ENCODE measurements at regions not wholly inside any gene's neighbourhood (a gene's known extent, or its start where the extent isn't known, plus 50 kb on each side); places are given as distances from the start of the nearest gene placed in this dataset.

DNA sequence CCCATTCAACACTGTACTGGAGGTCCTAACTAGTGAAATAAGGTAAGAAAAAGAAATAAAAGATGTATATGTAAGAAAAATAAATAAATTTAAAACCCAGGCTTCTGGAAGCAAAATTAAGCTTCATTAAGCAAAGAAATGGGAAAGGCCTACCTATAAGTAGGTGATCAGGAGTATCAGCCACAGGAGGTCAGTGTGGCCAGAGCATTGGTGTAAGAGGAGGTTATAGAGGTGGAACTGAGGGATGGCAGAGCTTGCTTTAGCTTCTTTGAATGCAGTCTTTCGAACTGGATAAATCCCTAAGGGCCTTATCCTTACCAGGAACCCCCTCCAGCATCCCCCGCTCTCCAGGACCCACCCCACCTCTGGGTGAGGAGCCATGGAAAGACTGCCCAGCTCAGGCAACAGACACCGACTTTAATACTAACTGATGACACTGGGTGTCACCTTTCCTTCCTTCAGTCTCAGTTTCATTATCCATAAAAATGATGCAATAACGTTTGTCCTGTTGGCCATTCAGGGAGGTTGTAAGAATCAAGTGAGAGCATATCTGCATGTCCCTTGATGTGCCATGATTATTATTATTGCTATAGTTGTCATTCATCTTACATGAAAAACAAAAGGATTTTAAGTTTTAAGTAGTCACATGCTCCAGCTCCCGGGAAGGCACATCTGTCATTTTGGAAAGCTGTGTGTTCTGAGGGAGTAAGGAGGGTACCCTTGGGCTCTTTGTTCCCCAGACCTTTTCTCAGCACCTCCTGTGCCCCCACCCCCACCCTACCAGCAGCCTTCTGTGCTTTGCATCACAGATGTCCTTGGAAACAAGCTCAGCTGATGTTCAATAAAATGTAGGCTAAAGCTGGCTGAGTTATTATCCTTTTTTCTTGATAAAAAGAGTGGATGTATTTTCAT, 50.8 kb upstream of the CTNNA1 start:
- H3K36me3 ChIP-seq = no peaks in the 10 kb centered on the region
- no peak overlapping the region for H3K27ac ChIP-seq

DNA sequence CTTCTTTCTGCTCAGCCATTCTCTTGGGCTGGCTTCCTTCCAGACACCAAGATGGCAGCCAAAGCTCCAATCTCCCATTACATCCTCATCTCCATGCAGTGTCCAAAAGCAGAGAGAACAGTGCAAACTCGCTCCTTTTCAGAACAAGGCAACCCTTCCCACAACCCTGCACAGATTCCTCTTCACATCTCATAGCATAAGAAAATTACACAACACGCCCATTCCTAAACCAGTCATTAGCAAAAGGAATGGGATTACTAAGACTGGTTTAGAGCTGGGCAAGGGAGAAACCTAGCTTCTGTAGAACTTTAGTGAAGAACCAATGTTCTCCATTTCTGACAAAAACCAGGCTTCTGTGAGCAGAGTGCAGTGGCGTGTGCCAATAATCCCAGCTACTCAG, 51.5 kb upstream of the CTNNA1 start:
- 90 to 97% (median 93%) methylated on average over 3 of the region's 3 CpGs for WGBS, 5 donors
- no peak for DNase-seq
- Histone ChIP-seq H3K4me3 (no peak overlapping the region), H3K4me1 (peaks cover 0 to 8% (median 0%) of the 10 kb centered on the region in 4 donors), H3K27ac (no peak overlapping the region), H3K27me3 (no peaks in the 10 kb centered on the region), H3K36me3 (no peaks in the 10 kb centered on the region), H3K9me3 (no peaks in the 10 kb centered on the region)
- intact Hi-C loops (cut with DNase I; ENCODE audit: low total_unique reads) = no loop called here
- TF ChIP-seq POLR2A (IDR thresholded peaks at IDR 0.05) (no peak), EP300 (IDR thresholded peaks at IDR 0.05) (no peak), POLR2AphosphoS5 (IDR thresholded peaks at IDR 0.05) (no peak)
- TF ChIP-seq, protein P1, sequence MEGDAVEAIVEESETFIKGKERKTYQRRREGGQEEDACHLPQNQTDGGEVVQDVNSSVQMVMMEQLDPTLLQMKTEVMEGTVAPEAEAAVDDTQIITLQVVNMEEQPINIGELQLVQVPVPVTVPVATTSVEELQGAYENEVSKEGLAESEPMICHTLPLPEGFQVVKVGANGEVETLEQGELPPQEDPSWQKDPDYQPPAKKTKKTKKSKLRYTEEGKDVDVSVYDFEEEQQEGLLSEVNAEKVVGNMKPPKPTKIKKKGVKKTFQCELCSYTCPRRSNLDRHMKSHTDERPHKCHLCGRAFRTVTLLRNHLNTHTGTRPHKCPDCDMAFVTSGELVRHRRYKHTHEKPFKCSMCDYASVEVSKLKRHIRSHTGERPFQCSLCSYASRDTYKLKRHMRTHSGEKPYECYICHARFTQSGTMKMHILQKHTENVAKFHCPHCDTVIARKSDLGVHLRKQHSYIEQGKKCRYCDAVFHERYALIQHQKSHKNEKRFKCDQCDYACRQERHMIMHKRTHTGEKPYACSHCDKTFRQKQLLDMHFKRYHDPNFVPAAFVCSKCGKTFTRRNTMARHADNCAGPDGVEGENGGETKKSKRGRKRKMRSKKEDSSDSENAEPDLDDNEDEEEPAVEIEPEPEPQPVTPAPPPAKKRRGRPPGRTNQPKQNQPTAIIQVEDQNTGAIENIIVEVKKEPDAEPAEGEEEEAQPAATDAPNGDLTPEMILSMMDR (IDR thresholded peaks at IDR 0.05) = no peak

More for the DNA sequence above, 50.8 kb upstream of the CTNNA1 start:
- Histone ChIP-seq H3K4me3 (no peak overlapping the region), H3K4me1 (peaks cover 0 to under 1% (median 0%) of the 10 kb centered on the region in 4 donors), H3K9me3 (no peaks in the 10 kb centered on the region), H3K27me3 (no peaks in the 10 kb centered on the region)
- DNase-seq = no peak
- intact Hi-C loops (cut with DNase I; ENCODE audit: low total_unique reads) = no loop called here
- 60 to 77% (median 76%) methylated on average over 5 of the region's 5 CpGs for WGBS, 5 donors
- TF ChIP-seq EP300 (IDR thresholded peaks at IDR 0.05) (no peak), POLR2AphosphoS5 (IDR thresholded peaks at IDR 0.05) (no peak), POLR2A (IDR thresholded peaks at IDR 0.05) (no peak)
- TF ChIP-seq, protein P1 (IDR thresholded peaks at IDR 0.05) = no peak

DNA sequence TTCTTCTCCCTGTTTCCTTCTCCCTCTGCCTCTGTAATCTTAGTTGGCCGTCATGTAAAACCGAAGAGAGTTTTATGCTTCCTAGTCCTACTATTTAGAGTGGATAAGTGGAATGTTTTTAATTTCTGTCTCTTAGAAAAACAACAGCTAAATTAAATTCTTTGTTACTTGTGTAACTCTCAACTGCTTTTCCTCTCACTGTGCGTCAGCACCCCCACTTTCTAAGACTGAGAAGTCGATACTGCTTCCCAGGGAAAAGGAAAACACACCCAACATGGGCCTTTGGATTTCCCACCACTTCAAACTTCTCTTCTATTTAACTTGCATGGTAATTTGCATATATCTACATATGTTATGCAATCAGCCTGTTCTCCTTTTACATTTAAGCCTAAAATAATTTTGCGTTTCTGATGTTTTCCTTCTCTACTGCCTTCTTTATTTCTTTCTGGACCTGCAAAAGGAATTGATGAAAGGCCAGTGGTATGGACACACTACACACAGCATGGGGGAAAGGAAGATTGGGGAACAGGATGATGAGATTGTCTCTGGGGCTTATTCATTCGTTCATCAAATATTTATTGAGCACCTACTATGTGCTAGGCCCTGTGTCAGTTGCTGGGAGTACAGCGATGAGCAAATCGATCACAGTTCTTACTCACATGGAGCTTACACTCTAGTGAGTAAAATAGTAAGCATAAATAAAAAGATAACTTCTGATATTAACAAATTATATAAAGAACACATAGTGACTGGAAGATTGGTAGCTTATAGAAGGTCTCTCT, 52.5 kb upstream of the CTNNA1 start:
- WGBS, 5 donors = 87 to 92% (median 89%) methylated on average over 8 of the region's 8 CpGs
- H3K27me3 ChIP-seq = no peaks in the 10 kb centered on the region
- intact Hi-C loops (cut with DNase I; ENCODE audit: low total_unique reads) = no loop called here

GRCh38 chr5:138699482-138699881, 53.7 kb upstream of the CTNNA1 start:
- H3K36me3 ChIP-seq = no peaks in the 10 kb centered on the region
- H3K9me3 ChIP-seq = no peaks in the 10 kb centered on the region
- no peak overlapping the region for H3K4me3 ChIP-seq
- no peak for TF ChIP-seq EP300 (IDR thresholded peaks at IDR 0.05)
- no peak for TF ChIP-seq POLR2AphosphoS5 (IDR thresholded peaks at IDR 0.05)
- TF ChIP-seq, protein P1 (IDR thresholded peaks at IDR 0.05) = no peak
- TF ChIP-seq POLR2A (IDR thresholded peaks at IDR 0.05) = no peak
- intact Hi-C loops (cut with DNase I; ENCODE audit: low total_unique reads) = no loop called here
- WGBS, 5 donors = 80 to 95% (median 89%) methylated on average over 2 of the region's 2 CpGs
- peaks cover 0 to 17% (median 0%) of the 10 kb centered on the region in 4 donors for H3K4me1 ChIP-seq
- DNase-seq = no peak
- no peak overlapping the region for H3K27ac ChIP-seq
- H3K27me3 ChIP-seq = no peaks in the 10 kb centered on the region

More for the DNA sequence above, 52.5 kb upstream of the CTNNA1 start:
- TF ChIP-seq, protein P1 (IDR thresholded peaks at IDR 0.05) = no peak
- TF ChIP-seq POLR2A (IDR thresholded peaks at IDR 0.05) (no peak), POLR2AphosphoS5 (IDR thresholded peaks at IDR 0.05) (no peak), EP300 (IDR thresholded peaks at IDR 0.05) (no peak)
- Histone ChIP-seq H3K36me3 (no peaks in the 10 kb centered on the region), H3K27ac (no peak overlapping the region), H3K4me1 (peaks cover 0 to 17% (median 0%) of the 10 kb centered on the region in 4 donors), H3K9me3 (no peaks in the 10 kb centered on the region), H3K4me3 (no peak overlapping the region)
- no peak for DNase-seq

Data from stomach (tissue), 8 donors.